Activated CD4-positive, alpha-beta T cell treated with anti-CD3 and anti-CD28 coated beads, Interleukin-2, Interleukin-6, amounts not matched to agents 100 ng/mL and 50 ng/mL, durations not matched to agents 16 hours and 8 hours (primary cell): ENCODE measurements at regions not wholly inside any gene's neighbourhood (a gene's known extent, or its start where the extent isn't known, plus 50 kb on each side); places are given as distances from the start of the nearest gene placed in this dataset.

Experiments
- DNase-seq: peaks from one replicate; pipeline ENCODE4 v3.0.0-alpha.2; 2020

GRCh38 chr7:26520483-26520882 lies 228.8 kb downstream of the SNX10 start:
- DNase-seq = no peak

- DNase-seq = no peak
These were observed 231.0 kb downstream of the SNX10 start for GRCh38 chr7:26522633-26523032.

GRCh38 chr7:26525398-26526264 lies 234.0 kb downstream of the SNX10 start:
- no peak for DNase-seq

GRCh38 chr7:26526265-26526587 lies 234.6 kb downstream of the SNX10 start:
- no peak for DNase-seq

GRCh38 chr7:26531926-26532325 lies 240.3 kb downstream of the SNX10 start:
- DNase-seq = no peak

GRCh38 chr7:26532471-26532870 lies 240.8 kb downstream of the SNX10 start:
- no peak for DNase-seq

GRCh38 chr7:26533217-26533616 lies 241.6 kb downstream of the SNX10 start:
- DNase-seq = no peak

- DNase-seq = no peak
These were observed 243.2 kb downstream of the SNX10 start for GRCh38 chr7:26534649-26535482.

- DNase-seq = no peak
These were observed 243.9 kb downstream of the SNX10 start for GRCh38 chr7:26535483-26536007.

- DNase-seq = no peak
These were observed 246.6 kb downstream of the SNX10 start for GRCh38 chr7:26538216-26538615.

GRCh38 chr7:26538689-26539088 lies 247.0 kb downstream of the SNX10 start:
- no peak for DNase-seq

GRCh38 chr7:26543340-26543739 lies 251.7 kb downstream of the SNX10 start:
- DNase-seq = no peak

GRCh38 chr7:26543951-26544350 lies 252.3 kb downstream of the SNX10 start:
- no peak for DNase-seq

- DNase-seq = no peak
These were observed 254.9 kb downstream of the SNX10 start for GRCh38 chr7:26546508-26547053.

- DNase-seq = no peak
These were observed 255.5 kb downstream of the SNX10 start for GRCh38 chr7:26547156-26547555.

- DNase-seq = no peak
These were observed 257.8 kb downstream of the SNX10 start for GRCh38 chr7:26549281-26549944.

- no peak for DNase-seq
These were observed 258.8 kb downstream of the SNX10 start for GRCh38 chr7:26550492-26550891.

- no peak for DNase-seq
These were observed 260.1 kb downstream of the SNX10 start for GRCh38 chr7:26551740-26552139.

- DNase-seq = no peak
These were observed 261.5 kb downstream of the SNX10 start for GRCh38 chr7:26553128-26553527.

- no peak for DNase-seq
These were observed 261.9 kb downstream of the SNX10 start for GRCh38 chr7:26553582-26553981.

- no peak for DNase-seq
These were observed 263.3 kb downstream of the SNX10 start for GRCh38 chr7:26554952-26555351.

- no peak for DNase-seq
These were observed 264.6 kb downstream of the SNX10 start for GRCh38 chr7:26556061-26556881.
